Stimulated activated naive CD4-positive, alpha-beta T cell treated with Interleukin-2 at 50 U/mL for 16 hours (primary cell): ENCODE measurements at regions not wholly inside any gene's neighbourhood (a gene's known extent, or its start where the extent isn't known, plus 50 kb on each side); places are given as distances from the start of the nearest gene placed in this dataset.

ENCODE experiments used
- DNase-seq: peaks from one replicate; lab custom pipeline; 2025; lab: John Stamatoyannopoulos, UW

DNA sequence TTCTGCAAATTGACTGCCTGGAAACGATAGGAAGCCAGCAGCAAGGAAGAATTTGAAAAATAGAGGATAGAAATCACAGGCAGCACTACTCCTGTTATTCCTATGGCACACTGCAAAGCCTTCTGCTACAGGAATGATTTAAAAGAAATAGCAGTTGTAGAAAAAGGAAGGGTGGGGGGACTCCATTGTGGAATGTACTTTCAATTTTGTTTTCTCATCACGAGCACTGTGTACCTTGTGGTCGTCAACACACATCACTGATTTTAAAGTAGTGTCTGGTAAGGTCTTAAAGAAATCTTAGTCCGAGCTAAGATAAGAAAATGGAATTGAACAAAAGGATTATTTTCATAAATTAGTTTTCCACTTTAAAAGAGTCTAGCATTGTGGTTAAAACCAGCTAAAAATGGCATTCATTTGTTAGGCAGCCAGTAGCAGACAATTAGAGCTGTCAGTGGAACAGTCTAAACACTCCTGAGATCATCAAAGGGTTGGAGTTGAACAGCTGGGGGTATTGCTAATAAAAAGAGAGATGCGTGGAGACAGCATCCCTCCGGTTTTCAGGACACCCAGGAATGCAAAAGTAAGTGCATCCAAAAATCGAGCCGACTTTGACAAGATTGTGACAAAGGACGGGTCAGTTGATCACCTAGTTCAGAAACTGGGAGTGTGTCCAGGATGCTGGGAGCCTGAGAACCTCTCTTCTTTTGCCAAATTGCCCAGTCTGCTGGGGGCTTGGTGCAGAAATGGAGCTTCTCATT is 97.8 kb upstream of the WWC1 start:
- DNase-seq = no peak

DNA sequence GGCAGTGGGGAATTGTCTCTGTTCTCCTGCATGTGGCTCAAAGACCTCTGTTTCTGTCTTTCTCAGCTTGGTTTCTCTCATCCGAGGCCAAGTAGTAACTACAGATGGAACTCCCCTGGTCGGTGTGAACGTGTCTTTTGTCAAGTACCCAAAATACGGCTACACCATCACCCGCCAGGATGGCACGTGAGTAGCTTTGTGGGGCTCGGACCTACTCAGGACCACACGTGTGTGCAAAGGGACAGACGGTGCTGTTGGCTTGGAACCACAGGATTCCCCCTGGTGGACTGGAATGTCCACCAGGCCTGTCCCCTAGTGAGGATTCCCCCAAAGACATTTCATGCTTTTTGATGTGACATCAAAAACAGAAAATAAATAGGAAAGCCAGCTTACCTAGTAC is 96.3 kb upstream of the WWC1 start:
- no peak for DNase-seq

DNA sequence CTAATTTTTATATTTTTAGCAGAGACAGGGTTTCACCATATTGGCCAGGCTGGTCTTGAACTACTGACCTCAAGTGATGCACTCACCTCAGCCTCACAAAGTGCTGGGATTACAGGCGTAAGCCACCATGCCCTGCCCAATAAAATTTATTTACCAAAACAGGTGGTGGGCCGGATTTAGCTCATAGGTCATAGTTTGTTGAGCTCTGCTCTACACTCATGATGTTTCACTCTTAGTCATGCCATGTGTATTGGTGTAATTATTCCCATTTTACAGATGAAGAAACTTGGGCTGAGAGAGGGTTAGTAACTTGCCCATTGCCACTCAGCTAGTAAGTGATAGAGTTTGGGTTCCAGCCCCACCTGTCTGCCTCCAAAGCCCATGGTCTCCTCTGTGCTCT is 93.1 kb upstream of the WWC1 start:
- no peak for DNase-seq

DNA sequence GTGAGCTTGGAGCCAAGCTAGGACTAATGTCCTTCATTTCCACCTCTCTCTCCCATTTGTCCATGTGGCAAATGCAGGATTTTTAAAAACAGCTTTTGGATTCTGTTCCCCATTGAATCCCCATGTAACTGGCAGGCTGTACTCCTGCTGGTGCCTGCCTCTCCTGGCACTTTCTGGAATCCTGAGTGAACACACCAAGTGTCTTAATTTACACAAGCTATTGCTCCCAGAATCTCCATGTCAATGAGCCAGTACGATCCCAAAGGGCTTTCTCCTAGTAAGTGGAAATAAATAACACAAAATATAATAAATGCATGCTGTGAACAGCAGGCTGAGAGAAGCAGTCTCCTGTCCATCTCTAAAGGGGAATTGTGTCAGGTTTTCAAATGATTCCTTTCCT is 88.4 kb upstream of the WWC1 start:
- DNase-seq = no peak

DNA sequence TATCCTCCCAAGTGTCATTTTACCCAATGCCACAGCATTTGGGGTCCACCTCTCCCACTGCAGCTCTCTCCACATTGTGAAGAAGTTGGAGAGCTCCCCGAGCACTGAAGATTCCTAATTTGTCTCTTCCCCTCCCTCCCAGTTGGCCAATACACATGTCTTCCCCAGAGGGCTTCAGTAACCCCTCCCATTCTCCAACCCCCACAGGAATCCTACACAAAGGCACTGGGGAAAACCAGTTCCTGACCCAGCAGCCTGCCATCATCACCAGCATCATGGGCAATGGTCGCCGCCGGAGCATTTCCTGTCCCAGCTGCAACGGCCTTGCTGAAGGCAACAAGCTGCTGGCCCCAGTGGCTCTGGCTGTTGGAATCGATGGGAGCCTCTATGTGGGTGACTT is 87.3 kb upstream of the WWC1 start:
- no peak for DNase-seq

DNA sequence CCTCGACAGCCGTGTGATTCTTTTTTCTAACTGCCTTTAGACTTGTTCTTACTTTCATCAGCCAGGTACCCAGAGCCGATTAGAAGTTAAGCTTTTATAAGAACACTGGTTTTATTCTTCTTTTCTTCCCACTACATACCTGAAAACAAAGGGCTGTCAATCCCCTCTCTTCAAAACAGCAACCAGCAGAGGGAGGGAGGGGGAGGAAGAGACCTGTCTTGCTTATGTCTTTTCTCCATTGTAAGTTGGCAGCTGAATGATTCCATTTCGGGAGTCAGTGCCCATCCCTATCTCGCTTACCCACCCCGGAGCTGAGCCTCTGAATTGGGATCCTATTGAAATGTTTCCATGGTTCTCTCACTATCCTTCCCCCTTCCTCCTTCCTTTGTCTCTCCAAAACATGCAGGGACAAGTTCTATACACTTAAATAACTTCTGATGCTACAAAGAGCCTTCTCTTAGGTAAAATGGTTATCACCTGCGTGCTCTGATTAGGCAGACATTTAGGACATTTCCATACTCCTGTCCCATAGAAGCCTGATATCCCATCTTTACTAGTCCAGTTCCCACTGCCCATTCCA is 83.9 kb upstream of the WWC1 start:
- DNase-seq = no peak

DNA sequence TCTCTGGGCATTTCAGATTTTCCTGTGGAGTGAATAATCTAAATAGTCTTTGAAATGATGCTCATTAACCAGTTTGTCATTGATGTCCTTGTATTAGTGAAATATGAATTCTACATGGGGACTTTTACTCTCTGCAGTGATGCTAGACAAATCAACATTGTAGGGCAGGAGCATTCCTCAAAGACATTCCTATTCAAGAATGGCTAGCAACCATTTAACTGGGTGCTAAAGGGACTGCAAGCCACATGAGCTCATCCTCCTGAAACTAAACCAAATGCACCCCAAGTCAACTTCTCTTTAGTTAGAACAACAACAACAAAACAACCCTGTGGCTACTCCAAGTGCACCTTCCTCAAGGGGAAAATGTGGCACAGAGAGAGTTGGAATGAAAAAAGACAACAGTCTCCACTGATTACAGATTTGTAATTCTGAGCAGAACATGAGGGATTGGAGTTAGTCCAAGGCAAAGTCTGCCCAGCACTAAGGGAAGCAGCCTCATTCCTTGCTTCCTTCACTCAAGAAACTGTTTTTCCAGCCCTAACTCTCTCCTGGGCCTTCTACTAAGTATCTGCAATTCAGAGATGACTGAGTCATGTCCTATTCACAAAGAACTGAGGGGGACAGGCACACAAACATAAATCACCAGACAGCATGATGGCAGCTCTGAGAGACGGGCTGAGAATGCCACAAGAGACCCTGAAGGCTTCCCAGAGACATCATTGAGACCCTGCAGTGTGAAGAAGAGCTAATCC is 82.0 kb upstream of the WWC1 start:
- no peak for DNase-seq

DNA sequence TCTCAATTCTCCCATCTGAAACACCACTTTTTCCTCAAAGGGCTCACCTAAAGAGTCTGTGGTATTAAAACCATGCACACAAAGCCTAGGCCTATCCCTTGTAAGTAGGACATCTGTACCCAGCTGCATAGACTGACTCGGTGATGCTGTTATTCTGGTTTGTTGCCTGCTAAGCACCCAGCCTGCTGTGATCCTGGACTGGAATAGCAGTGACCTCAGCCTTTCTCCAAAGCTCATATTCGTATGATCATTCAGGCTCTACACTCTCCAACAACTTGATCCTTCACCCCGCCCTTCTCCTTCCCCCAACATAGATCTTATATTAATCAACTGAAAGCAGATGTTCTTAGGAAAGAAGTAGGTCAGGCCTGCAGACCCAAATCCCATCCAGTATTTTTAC is 81.4 kb upstream of the WWC1 start:
- no peak for DNase-seq

DNA sequence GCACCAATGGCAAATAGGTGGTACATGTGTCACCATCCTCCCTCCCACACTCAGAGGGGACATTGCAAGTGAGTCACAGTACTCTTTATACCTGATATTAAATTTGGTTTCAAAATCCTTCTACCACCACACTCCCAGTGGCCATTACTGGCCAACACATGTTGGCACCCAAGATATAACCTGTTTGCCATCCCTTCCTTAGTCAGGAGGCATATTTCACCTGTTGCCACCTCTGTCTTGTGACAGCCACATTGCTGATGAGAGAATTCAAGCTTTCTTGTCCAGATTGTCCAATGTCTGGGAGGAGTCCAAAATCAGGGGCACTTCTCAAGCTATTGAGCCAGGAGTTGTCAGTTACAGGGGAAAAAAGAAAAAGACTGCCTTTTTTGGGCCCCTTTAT is 80.2 kb upstream of the WWC1 start:
- DNase-seq = no peak

DNA sequence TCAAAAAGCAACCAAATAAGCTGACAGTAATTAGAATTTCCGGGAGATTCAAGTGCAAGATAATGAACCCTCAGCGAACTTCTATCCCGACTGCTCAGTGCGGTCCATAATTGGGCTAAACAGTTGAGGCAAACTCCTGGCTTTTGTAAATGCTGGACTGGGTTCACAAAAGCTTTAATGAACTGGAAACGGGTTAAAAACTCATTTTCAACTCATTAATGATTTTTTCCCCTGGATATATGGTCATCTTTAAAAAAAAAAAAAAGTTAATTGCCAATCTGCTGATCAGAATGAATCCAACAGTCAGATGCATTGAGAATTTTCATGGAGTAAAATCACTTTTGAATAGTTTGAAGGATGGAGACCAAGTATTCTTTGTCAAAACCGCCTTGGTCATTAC is 79.5 kb upstream of the WWC1 start:
- no peak for DNase-seq

DNA sequence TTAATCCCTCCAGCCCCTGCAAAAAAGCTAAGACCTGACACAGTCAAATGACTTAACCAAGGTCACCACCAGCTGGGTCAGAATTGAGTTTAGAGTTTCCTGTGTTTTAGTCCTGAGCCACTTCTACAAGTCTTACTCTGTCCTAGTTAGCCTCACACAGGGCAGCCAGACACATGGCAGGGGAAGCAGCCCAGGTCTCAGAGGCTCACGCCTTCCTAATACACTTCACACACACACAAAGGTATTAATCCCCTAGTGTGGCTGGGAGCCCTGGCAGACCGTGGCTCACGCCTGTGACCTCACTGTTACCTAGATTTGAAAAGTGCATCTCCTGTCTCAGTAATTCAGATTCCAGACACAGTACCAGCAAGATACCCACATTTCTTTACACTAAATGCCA is 77.4 kb upstream of the WWC1 start:
- no peak for DNase-seq

DNA sequence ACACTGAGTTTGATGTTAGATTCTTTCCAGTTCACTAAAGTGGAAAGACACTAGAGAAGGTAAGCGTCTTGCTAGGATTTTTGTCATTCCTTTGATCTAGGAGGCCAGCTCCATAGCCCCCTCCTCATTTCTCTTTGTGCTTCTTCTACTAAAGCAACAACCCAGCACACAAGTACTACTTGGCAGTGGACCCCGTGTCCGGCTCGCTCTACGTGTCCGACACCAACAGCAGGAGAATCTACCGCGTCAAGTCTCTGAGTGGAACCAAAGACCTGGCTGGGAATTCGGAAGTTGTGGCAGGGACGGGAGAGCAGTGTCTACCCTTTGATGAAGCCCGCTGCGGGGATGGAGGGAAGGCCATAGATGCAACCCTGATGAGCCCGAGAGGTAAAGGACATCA is 76.6 kb upstream of the WWC1 start:
- no peak for DNase-seq

DNA sequence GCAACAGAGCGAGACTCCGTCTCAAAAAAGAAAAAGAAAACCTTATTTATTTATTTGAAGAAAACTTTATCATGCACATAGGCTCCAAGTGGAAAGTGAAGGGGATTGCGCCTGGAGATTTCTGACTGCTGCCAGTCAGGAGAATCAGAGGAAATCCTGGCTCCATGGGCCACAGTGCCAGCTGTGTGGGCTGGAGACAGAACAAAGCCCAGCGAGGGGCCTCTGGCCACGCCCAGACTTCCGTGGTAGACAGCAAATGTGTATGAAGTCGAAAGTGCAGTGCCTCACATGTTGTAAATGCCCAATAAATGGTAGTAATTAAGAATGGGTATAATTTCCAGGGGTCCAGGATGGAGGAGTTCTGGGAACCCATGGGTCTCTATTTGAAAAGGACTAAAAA is 75.8 kb upstream of the WWC1 start:
- no peak for DNase-seq

DNA sequence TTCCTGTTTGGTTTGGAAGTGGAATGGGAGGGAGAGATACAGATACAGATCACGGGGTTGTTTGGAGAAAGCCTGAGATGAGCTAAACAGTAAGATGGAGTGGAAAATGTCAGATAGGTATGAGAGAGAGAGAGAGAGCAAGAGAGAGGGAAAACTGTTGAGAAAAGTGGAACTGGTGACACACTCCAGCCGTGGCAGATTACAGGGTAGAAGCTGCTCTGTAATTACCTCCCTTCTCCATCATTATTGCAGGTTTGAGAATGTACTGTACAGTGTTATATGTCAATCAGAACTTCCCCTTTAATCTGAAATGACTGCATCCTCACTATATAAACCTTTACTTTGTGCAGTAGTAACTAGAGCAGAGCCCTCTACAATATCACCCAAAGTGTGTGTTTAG is 74.5 kb upstream of the WWC1 start:
- DNase-seq = no peak

DNA sequence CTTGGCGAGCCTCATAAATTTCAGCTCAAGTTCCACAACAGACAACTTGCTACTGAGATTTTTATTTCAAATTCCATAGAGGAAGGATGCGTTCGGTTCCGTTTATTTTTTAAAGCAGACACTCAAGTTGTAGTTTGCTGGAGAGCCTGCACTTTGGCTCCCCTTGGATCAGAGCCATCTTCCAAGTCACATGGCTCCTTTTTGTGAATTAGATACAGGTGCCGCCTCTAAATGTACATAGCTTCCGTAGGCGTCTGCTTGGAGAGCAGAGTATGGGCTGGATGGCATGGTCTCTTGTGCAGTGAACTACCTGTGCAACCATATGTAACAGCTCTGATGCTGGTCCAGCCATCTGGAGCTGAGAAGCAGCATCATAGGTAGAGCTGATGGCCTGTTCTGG is 73.9 kb upstream of the WWC1 start:
- DNase-seq = no peak

DNA sequence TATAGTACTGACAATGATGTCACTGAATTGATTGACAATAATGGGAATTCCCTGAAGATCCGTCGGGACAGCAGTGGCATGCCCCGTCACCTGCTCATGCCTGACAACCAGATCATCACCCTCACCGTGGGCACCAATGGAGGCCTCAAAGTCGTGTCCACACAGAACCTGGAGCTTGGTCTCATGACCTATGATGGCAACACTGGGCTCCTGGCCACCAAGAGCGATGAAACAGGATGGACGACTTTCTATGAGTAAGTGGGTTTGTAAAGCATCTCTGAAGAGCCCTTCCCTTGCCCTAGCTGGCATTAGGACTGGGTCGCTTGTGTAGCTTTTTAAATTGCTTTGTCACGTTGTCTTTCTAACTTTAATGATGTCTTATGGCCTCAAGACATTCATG is 72.7 kb upstream of the WWC1 start:
- DNase-seq = no peak

DNA sequence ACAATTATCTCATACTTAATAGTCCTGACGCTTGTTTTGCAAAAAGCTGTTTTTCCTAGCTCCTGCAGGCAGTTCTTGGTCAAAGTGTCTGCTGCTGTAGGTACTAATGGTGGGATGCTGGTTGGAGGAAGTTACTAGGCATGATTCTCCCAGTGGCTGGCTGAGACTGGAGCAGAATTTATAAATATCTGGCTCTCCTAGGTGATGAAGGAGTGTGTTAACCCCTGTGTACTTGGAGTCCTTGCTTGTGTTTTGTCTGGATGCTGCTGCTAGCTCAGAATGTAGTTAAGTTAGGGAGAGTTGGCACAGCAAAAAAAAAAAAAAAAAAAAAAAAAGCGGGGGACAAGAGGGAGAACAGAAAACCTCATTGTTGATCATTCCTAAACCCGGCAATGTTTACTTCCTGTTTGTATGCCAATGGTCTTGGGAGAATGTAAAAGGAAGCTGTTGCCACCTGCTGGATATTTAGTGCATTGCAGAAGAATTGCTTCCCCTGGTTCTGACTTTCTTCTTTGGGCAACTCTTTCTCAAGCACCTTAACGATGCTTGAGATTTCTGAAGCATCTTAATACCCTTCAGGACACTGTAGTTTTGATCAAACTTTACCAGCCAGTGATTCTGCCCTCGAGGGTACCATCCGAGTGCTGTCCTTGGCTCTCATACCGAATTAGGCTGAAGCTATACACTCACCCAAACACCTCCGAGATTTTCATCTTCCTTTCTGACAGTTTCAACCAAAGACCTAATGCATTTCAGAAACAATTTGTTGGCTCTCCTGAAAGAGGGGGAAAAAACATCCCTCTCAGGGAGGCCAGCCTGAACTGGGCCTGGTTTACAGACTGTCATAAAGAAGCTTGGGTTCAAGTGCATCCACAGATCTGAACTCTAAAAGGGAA is 71.7 kb upstream of the WWC1 start:
- DNase-seq = no peak

DNA sequence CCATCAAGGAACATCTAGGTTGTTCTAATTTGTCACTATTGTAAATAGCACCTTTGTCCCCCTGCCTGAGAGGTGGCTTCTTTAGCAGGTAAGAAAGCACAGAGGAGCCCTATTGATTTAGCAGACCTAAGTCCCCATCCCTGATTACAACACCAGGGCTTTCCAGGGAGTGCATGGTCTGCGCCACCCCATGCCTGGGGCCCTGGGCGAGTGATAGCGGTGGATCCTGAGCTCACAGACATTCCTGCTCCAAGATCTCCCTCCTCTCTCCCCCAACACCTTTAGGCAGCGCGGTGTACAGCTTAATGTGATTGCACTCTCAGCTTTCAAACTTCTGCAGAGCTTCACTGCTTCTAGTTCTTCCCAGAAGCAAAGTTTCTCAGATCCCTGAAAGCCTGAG is 67.4 kb upstream of the WWC1 start:
- DNase-seq = no peak

DNA sequence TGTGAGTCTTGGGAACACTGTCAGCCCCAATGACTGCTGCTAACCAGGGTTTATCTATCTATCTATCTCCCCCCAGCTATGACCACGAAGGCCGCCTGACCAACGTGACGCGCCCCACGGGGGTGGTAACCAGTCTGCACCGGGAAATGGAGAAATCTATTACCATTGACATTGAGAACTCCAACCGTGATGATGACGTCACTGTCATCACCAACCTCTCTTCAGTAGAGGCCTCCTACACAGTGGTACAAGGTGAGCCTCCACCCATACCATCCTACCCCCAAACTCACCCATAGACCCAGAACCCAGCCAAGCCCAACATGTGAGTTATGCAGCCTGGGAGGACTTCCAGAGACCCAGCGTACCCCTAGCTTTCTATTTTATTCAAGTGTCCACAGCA is 65.4 kb upstream of the WWC1 start:
- no peak for DNase-seq

DNA sequence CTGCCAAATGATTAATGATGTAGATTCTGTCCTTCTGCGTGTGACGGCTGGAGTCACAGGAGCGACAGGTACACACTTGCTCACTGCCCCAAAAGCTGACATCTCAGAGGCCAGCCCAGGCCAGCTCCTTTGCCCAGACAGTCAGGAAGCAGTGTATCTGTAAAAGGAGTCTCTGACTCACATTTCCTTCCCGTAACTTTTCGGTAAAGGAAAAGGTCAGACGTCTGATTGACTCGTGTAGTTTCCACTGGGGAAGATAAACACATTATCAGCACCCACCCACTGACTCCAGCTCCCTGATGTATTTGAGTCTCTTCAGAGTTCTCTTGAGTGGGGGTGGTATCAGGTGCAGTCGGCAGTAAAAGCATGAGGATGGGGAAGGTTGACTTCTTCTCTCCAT is 64.4 kb upstream of the WWC1 start:
- no peak for DNase-seq

DNA sequence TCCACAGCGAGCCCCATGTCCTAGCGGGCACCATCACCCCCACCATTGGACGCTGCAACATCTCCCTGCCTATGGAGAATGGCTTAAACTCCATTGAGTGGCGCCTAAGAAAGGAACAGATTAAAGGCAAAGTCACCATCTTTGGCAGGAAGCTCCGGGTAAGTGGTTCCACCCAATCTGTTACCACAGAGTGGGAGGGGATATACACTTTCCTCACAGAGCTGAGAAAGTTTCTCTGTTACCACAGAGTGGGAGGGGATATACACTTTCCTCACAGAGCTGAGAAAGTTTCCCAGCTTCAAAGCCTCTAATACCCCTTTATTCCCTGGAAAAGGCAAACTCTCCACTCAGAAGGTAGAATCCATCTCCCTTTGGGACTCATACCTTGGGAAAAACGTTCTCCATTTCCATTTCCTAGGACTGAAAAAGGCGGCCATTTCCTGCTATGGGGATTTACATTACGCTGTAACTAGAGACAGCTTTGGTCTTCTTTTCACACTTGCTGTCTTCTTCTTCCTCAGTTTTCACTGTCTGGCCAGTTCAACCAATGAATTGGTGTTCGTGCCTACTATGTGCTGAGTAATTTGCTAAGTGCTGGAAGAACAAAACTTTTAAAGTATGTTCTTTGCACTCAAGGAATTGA is 63.4 kb upstream of the WWC1 start:
- DNase-seq = no peak

DNA sequence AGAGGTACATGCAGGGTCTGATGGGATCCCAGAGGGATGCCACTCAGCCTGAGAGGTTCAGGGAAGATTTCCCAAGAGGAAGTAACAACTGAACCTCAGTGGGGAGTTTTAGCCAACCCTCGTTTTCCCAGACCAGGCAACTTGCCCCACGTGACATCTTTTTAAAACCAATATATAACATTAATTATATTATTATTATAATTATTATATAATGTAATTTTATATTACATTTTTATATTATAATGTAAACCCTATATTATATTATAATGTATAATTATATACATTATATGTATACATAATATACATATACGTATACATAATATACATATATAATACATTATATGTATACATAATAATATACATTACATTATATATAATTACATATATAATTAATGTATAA is 62.8 kb upstream of the WWC1 start:
- no peak for DNase-seq
